A673 (cell line): ENCODE measurements at regions not wholly inside any gene's neighbourhood (a gene's known extent, or its start where the extent isn't known, plus 50 kb on each side); places are given as distances from the start of the nearest gene placed in this dataset.

ENCODE experiments used
- BruUV-seq: library from RNA; stranded (reverse); fragments of 400-500 nt; replicated peaks from 2 replicates; lab custom pipeline; 2021; lab: Mats Ljungman, UMichigan
- CTCF ChIA-PET: fragments of 300-600 bp; sonication (Branson Sonifier 250); formaldehyde crosslinking; loops from one replicate; lab custom pipeline; 2022; ENCODE audit warnings: antibody characterized with exemption; lab: Charles Lee
- POLR2A ChIA-PET: fragments of 300-600 bp; sonication (Branson Sonifier 250); formaldehyde crosslinking; loops from one replicate; lab custom pipeline; 2022; ENCODE audit warnings: antibody characterized with exemption; ENCODE audit not compliant: low non-redundant PET; lab: Charles Lee
- DNase-seq: peaks from one replicate; pipeline ENCODE4 v3.0.0-alpha.2; 2015; ENCODE audit warnings: low spot score
- H3K27ac ChIP-seq: fragments of 200-600 bp; sonication (generic); 2 replicates; pipeline ENCODE4 v1.5.1; 2016; ENCODE audit warnings: mixed run types, low read depth, mild to moderate bottlenecking, mixed read lengths, antibody characterized with exemption, low read length; ENCODE audit not compliant: poor library complexity, severe bottlenecking
- H3K27me3 ChIP-seq: fragments of 200-600 bp; sonication (generic); replicated peaks from 2 replicates; pipeline ENCODE4 v1.6.1; 2017; ENCODE audit warnings: mixed run types, low read depth, mild to moderate bottlenecking, mixed read lengths, antibody characterized with exemption, low read length; ENCODE audit not compliant: insufficient read depth, poor library complexity
- H3K36me3 ChIP-seq: fragments of 200-600 bp; sonication (generic); 2 replicates; pipeline ENCODE4 v1.6.1; 2016; ENCODE audit warnings: mixed run types, mild to moderate bottlenecking, mixed read lengths, antibody characterized with exemption, low read length; ENCODE audit not compliant: insufficient read depth, poor library complexity, severe bottlenecking
- H3K4me1 ChIP-seq: fragments of 200-600 bp; sonication (generic); 2 replicates; pipeline ENCODE4 v1.6.1; 2017; ENCODE audit warnings: mixed run types, mild to moderate bottlenecking, mixed read lengths, antibody characterized with exemption, low read length; ENCODE audit not compliant: insufficient read depth, poor library complexity, severe bottlenecking
- H3K4me3 ChIP-seq: fragments of 200-600 bp; sonication (generic); 2 replicates; pipeline ENCODE4 v1.5.1; 2016; ENCODE audit warnings: low read depth, mixed run types, mild to moderate bottlenecking, mixed read lengths, low read length; ENCODE audit not compliant: poor library complexity, severe bottlenecking
- H3K9me3 ChIP-seq: fragments of 200-600 bp; sonication (generic); 2 replicates; pipeline ENCODE4 v1.6.1; 2016; ENCODE audit warnings: mixed run types, low read depth, mild to moderate bottlenecking, mixed read lengths, antibody characterized with exemption, low read length; ENCODE audit not compliant: poor library complexity, severe bottlenecking
- CTCF ChIP-seq: fragments of 300-800, 200-600 bp; sonication (generic); conservative IDR thresholded peaks from 2 replicates; pipeline ENCODE4 v1.5.1; 2017; ENCODE audit warnings: low read depth, mild to moderate bottlenecking, antibody characterized with exemption, low read length, moderate library complexity, mixed read lengths
- EZH2 ChIP-seq: fragments of 200-600 bp; sonication (generic); IDR thresholded peaks from 2 replicates; pipeline ENCODE4 v1.6.1; 2017; ENCODE audit warnings: borderline replicate concordance, low read depth, mild to moderate bottlenecking, mixed read lengths, antibody characterized with exemption, low read length; ENCODE audit not compliant: poor library complexity, severe bottlenecking
- intact Hi-C: fragments of 100-400 bp; cut with micrococcal nuclease; formaldehyde crosslinking; loops from one replicate; pipeline ENCODE4 v1.10.0; 2022; ENCODE audit not compliant: unreplicated experiment

GRCh38 chr16:86345516-86345915 lies 164.8 kb upstream of the FOXF1 start:
- CTCF ChIA-PET, result no interaction called here
- no peaks in the 10 kb centered on the region for H3K9me3 ChIP-seq

GRCh38 chr16:86346034-86346433 lies 164.3 kb upstream of the FOXF1 start:
- H3K27me3 ChIP-seq, result peaks cover 85% of the 10 kb centered on the region
- DNase-seq, result no peak
- no peaks in the 10 kb centered on the region for H3K4me1 ChIP-seq
- no peak overlapping the region for H3K27ac ChIP-seq
- ChIA-PET CTCF (no interaction called here), POLR2A (no interaction called here)
- H3K36me3 ChIP-seq, result no peaks in the 10 kb centered on the region
- intact Hi-C loops, result no loop called here
- no peaks in the 10 kb centered on the region for H3K9me3 ChIP-seq
- no TSS peak for BruUV-seq
- H3K4me3 ChIP-seq, result no peak overlapping the region
- TF ChIP-seq CTCF (no peak), EZH2 (no peak)

More at GRCh38 chr16:86345516-86345915, 164.8 kb upstream of the FOXF1 start:
- H3K36me3 ChIP-seq, result no peaks in the 10 kb centered on the region
- no peaks in the 10 kb centered on the region for H3K4me1 ChIP-seq
- H3K27me3 ChIP-seq, result peaks cover 83% of the 10 kb centered on the region
- POLR2A ChIA-PET, result no interaction called here
- intact Hi-C loops, result no loop called here
- TF ChIP-seq CTCF (no peak), EZH2 (no peak)
- DNase-seq, result no peak
- H3K4me3 ChIP-seq, result no peak overlapping the region
- BruUV-seq, result no TSS peak
- H3K27ac ChIP-seq, result no peak overlapping the region

- H3K27me3 ChIP-seq, result peaks cover 84% of the 10 kb centered on the region
- TF ChIP-seq CTCF, result no peak
- TF ChIP-seq EZH2, result no peak
- intact Hi-C loops, result no loop called here
- no peak overlapping the region for H3K4me3 ChIP-seq
- no peaks in the 10 kb centered on the region for H3K36me3 ChIP-seq
- no peaks in the 10 kb centered on the region for H3K9me3 ChIP-seq
- no peaks in the 10 kb centered on the region for H3K4me1 ChIP-seq
- DNase-seq, result no peak
- BruUV-seq, result no TSS peak
- H3K27ac ChIP-seq, result no peak overlapping the region
- ChIA-PET POLR2A (no interaction called here), CTCF (no interaction called here)
These were observed 163.2 kb upstream of the FOXF1 start for GRCh38 chr16:86347090-86347489.
